WTC11 (cell line): ENCODE measurements at regions not wholly inside any gene's neighbourhood (a gene's known extent, or its start where the extent isn't known, plus 50 kb on each side); places are given as distances from the start of the nearest gene placed in this dataset.

Experiments used
- ATAC-seq: fragments of 200-7000 bp; cut with Tn5 transposase; 2 replicates; pipeline ENCODE4 v1.10.0; 2021; ENCODE audit warnings: mild to moderate bottlenecking, moderate library complexity
- CTCF ChIA-PET: fragments of 300-600 bp; sonication (Branson Sonifier 250); formaldehyde crosslinking; loops from one replicate; lab custom pipeline; 2021; ENCODE audit warnings: antibody characterized with exemption; lab: Charles Lee
- POLR2A ChIA-PET: fragments of 350-600 bp; sonication (Branson Sonifier 250); formaldehyde crosslinking; loops from one replicate; lab custom pipeline; 2021; ENCODE audit warnings: antibody characterized with exemption; lab: Charles Lee
- DNase-seq: peaks from one replicate; pipeline ENCODE4 v3.0.0; 2021; ENCODE audit warnings: low spot score
- H3K27ac Mint-ChIP-seq: 2 replicates; pipeline ENCODE4 v1.8.0; 2021; ENCODE audit warnings: mixed read lengths
- H3K27me3 Mint-ChIP-seq: 2 replicates; pipeline ENCODE4 v1.8.0; 2021; ENCODE audit warnings: low read depth, mild to moderate bottlenecking, moderate library complexity, mixed read lengths
- H3K36me3 Mint-ChIP-seq: 2 replicates; pipeline ENCODE4 v1.8.0; 2021; ENCODE audit warnings: mixed read lengths
- H3K4me1 Mint-ChIP-seq: 2 replicates; pipeline ENCODE4 v1.8.0; 2022; ENCODE audit warnings: mixed read lengths
- H3K4me3 Mint-ChIP-seq: 2 replicates; pipeline ENCODE4 v1.8.0; 2021; ENCODE audit warnings: mild to moderate bottlenecking, moderate library complexity, mixed read lengths
- H3K9me3 Mint-ChIP-seq: 2 replicates; pipeline ENCODE4 v1.8.0; 2021; ENCODE audit warnings: mixed read lengths
- ESRRA ChIP-seq: sonication (generic); formaldehyde crosslinking; IDR thresholded peaks from 2 replicates; pipeline ENCODE4 v1.8.1; 2022; ENCODE audit warnings: mild to moderate bottlenecking, missing genetic modification reagents, borderline replicate concordance
- FOXJ3 ChIP-seq: sonication (generic); formaldehyde crosslinking; IDR thresholded peaks from 2 replicates; pipeline ENCODE4 v1.9.0; 2021; ENCODE audit warnings: missing genetic modification reagents, mild to moderate bottlenecking, borderline replicate concordance
- FOXP1 ChIP-seq: sonication (generic); formaldehyde crosslinking; IDR thresholded peaks from 2 replicates; pipeline ENCODE4 v1.8.0; 2022; ENCODE audit warnings: missing genetic modification reagents, mild to moderate bottlenecking, moderate library complexity, borderline replicate concordance
- GABPB1 ChIP-seq: sonication (generic); formaldehyde crosslinking; IDR thresholded peaks from 2 replicates; pipeline ENCODE4 v1.8.1; 2023; ENCODE audit warnings: mild to moderate bottlenecking, missing genetic modification reagents
- HMGA2 ChIP-seq: fragments of 250-450 bp; sonication (Bioruptor Pico); IDR thresholded peaks from 2 replicates; pipeline ENCODE4 v1.4.0; 2021; ENCODE audit warnings: mild to moderate bottlenecking, moderate library complexity
- NR2C2 ChIP-seq: sonication (generic); formaldehyde crosslinking; IDR thresholded peaks from 2 replicates; pipeline ENCODE4 v1.8.0; 2022; ENCODE audit warnings: mild to moderate bottlenecking, missing genetic modification reagents
- ZNF219 ChIP-seq: sonication (generic); formaldehyde crosslinking; IDR thresholded peaks from 2 replicates; pipeline ENCODE4 v1.8.0; 2023; ENCODE audit warnings: missing genetic modification reagents, mild to moderate bottlenecking, borderline replicate concordance
- TF ChIP-seq, protein P1 (sequence below): sonication (generic); formaldehyde crosslinking; IDR thresholded peaks from 2 replicates; pipeline ENCODE4 v1.8.1; 2023; ENCODE audit warnings: mild to moderate bottlenecking, missing genetic modification reagents
- TF ChIP-seq, protein P2 (sequence below): fragments of 200-600 bp; IDR thresholded peaks from 2 replicates; pipeline ENCODE4 v1.8.0; 2022; ENCODE audit warnings: antibody characterized with exemption
- TF ChIP-seq, protein P3 (sequence below): sonication (generic); formaldehyde crosslinking; IDR thresholded peaks from 2 replicates; pipeline ENCODE4 v1.8.0; 2022; ENCODE audit warnings: mild to moderate bottlenecking, missing genetic modification reagents
- TF ChIP-seq, protein P4 (sequence below): sonication (generic); formaldehyde crosslinking; IDR thresholded peaks from 2 replicates; pipeline ENCODE4 v1.8.0; 2023; ENCODE audit warnings: missing genetic modification reagents, mild to moderate bottlenecking, borderline replicate concordance
- TF ChIP-seq, protein P5 (sequence below): sonication (generic); formaldehyde crosslinking; IDR thresholded peaks from 2 replicates; pipeline ENCODE4 v1.8.0; 2022; ENCODE audit warnings: mild to moderate bottlenecking, missing genetic modification reagents
- TF ChIP-seq, protein P6 (sequence below): fragments of 250-450 bp; sonication (Bioruptor Pico); IDR thresholded peaks from 2 replicates; pipeline ENCODE4 v1.8.0; 2021; ENCODE audit warnings: mild to moderate bottlenecking
- TF ChIP-seq, protein P7 (sequence below): sonication (generic); formaldehyde crosslinking; IDR thresholded peaks from 2 replicates; pipeline ENCODE4 v1.8.0; 2022; ENCODE audit warnings: mild to moderate bottlenecking, missing genetic modification reagents

DNA sequence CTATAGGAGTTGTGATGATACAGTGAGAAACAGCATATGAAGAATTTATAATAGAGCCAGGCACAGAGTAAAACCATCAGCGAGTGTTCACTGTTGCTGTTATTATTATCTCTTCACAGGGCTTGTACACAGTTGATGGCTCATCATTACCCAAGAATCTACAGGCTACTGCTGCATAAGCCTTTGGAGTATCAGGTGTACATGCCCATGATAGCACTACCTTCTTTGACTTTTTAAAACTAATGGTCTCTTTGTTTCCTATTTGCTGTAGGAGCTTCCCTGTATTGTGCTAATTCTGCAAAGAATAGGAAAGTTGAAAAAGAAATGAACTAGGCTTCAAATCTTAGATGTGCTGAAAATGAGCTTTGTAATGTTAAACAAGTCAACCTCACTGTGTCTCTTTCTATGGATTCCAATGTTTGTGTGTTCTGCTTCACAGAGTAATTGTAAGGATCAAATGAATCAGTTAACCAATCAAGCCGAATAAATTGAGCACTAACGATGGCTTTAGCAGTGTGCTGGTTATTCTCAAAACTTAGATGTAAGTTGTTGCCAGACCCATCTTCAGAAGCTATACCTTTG is 138.8 kb downstream of the TUSC7 start (continued):
- TF ChIP-seq, protein P1, sequence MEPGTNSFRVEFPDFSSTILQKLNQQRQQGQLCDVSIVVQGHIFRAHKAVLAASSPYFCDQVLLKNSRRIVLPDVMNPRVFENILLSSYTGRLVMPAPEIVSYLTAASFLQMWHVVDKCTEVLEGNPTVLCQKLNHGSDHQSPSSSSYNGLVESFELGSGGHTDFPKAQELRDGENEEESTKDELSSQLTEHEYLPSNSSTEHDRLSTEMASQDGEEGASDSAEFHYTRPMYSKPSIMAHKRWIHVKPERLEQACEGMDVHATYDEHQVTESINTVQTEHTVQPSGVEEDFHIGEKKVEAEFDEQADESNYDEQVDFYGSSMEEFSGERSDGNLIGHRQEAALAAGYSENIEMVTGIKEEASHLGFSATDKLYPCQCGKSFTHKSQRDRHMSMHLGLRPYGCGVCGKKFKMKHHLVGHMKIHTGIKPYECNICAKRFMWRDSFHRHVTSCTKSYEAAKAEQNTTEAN (CRISPR knock-in tag), result no peak
- TF ChIP-seq, protein P2, sequence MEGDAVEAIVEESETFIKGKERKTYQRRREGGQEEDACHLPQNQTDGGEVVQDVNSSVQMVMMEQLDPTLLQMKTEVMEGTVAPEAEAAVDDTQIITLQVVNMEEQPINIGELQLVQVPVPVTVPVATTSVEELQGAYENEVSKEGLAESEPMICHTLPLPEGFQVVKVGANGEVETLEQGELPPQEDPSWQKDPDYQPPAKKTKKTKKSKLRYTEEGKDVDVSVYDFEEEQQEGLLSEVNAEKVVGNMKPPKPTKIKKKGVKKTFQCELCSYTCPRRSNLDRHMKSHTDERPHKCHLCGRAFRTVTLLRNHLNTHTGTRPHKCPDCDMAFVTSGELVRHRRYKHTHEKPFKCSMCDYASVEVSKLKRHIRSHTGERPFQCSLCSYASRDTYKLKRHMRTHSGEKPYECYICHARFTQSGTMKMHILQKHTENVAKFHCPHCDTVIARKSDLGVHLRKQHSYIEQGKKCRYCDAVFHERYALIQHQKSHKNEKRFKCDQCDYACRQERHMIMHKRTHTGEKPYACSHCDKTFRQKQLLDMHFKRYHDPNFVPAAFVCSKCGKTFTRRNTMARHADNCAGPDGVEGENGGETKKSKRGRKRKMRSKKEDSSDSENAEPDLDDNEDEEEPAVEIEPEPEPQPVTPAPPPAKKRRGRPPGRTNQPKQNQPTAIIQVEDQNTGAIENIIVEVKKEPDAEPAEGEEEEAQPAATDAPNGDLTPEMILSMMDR, result no peak

DNA sequence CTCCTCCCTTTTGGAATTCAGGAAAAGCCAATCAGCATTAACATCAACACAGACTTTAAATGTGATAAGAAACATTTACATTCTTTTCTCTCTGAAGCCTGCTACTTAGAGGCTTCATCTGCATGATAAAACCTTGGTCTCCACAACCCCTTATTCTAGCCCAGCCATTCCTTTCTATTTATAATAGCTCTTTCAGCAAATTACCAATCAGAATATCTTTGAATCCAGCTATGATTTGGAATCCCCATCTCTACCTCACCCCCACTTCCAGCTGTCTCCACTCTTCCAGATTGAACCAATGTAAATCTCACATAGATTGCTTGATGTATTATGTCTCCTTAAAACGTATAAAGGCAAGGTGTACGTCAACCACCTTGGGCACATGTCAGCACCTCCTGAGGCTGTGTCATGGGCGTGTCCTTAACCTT is 139.7 kb downstream of the TUSC7 start:
- no peak for DNase-seq
- Mint-ChIP-seq H3K4me3 (peak overlapping the region; percentile 20; the same call in 1 of the 2 replicates), H3K27me3 (peaks cover 10% of the 10 kb centered on the region)
- CTCF ChIA-PET, result interaction anchor here (3.6 kb wide), 1 partner anchor 79 kb away, joined by 20 read pairs; no protein-coding TSS in a partner anchor
- TF ChIP-seq HMGA2 (CRISPR knock-in tag), result no peak
- TF ChIP-seq, protein P3, sequence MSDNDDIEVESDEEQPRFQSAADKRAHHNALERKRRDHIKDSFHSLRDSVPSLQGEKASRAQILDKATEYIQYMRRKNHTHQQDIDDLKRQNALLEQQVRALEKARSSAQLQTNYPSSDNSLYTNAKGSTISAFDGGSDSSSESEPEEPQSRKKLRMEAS (CRISPR knock-in tag), result 0 out of 2 replicates have a peak, but pooled peaks have one; percentile 19
- TF ChIP-seq, all 79 proteins: peak for 1
- peaks cover 29% of the 10 kb centered on the region for H3K9me3 Mint-ChIP-seq
- peaks cover 60% of the 10 kb centered on the region for H3K4me1 Mint-ChIP-seq
- H3K27ac Mint-ChIP-seq, result peak overlapping the region; percentile 93
- POLR2A ChIA-PET, result no interaction called here
- H3K36me3 Mint-ChIP-seq, result peaks cover 25% of the 10 kb centered on the region
- ATAC-seq, result peak; percentile 82

DNA sequence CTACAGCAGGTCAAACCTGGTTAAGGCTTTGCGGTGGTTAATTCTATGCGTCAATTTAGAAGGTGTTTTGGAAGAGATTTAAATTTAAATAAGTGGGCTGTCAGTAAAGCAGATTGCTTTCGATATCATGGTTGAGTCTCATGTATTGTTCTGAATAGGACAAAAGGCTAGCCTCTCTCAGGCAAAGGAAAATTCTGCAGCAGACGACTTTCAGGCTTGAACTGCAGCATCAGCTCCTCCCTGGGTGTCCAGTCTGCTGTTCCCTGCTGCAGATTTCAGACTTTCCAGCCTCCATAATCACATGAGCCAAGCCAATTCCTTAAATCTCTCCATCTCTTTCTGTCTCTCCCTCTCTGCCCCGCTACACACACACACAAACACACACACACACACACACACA is 143.2 kb downstream of the TUSC7 start:
- DNase-seq (no peak), ATAC-seq (no peak)
- TF ChIP-seq ESRRA (no peak), FOXP1 (CRISPR knock-in tag) (no peak), ZNF219 (CRISPR knock-in tag) (no peak), NR2C2 (CRISPR knock-in tag) (no peak), FOXJ3 (CRISPR knock-in tag) (no peak), GABPB1 (no peak)
- TF ChIP-seq, protein P4, sequence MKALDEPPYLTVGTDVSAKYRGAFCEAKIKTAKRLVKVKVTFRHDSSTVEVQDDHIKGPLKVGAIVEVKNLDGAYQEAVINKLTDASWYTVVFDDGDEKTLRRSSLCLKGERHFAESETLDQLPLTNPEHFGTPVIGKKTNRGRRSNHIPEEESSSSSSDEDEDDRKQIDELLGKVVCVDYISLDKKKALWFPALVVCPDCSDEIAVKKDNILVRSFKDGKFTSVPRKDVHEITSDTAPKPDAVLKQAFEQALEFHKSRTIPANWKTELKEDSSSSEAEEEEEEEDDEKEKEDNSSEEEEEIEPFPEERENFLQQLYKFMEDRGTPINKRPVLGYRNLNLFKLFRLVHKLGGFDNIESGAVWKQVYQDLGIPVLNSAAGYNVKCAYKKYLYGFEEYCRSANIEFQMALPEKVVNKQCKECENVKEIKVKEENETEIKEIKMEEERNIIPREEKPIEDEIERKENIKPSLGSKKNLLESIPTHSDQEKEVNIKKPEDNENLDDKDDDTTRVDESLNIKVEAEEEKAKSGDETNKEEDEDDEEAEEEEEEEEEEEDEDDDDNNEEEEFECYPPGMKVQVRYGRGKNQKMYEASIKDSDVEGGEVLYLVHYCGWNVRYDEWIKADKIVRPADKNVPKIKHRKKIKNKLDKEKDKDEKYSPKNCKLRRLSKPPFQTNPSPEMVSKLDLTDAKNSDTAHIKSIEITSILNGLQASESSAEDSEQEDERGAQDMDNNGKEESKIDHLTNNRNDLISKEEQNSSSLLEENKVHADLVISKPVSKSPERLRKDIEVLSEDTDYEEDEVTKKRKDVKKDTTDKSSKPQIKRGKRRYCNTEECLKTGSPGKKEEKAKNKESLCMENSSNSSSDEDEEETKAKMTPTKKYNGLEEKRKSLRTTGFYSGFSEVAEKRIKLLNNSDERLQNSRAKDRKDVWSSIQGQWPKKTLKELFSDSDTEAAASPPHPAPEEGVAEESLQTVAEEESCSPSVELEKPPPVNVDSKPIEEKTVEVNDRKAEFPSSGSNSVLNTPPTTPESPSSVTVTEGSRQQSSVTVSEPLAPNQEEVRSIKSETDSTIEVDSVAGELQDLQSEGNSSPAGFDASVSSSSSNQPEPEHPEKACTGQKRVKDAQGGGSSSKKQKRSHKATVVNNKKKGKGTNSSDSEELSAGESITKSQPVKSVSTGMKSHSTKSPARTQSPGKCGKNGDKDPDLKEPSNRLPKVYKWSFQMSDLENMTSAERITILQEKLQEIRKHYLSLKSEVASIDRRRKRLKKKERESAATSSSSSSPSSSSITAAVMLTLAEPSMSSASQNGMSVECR (CRISPR knock-in tag), result no peak
- TF ChIP-seq, protein P1 (CRISPR knock-in tag), result no peak
- TF ChIP-seq, protein P5, sequence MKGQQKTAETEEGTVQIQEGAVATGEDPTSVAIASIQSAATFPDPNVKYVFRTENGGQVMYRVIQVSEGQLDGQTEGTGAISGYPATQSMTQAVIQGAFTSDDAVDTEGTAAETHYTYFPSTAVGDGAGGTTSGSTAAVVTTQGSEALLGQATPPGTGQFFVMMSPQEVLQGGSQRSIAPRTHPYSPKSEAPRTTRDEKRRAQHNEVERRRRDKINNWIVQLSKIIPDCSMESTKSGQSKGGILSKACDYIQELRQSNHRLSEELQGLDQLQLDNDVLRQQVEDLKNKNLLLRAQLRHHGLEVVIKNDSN (CRISPR knock-in tag), result no peak
- TF ChIP-seq, protein P6, sequence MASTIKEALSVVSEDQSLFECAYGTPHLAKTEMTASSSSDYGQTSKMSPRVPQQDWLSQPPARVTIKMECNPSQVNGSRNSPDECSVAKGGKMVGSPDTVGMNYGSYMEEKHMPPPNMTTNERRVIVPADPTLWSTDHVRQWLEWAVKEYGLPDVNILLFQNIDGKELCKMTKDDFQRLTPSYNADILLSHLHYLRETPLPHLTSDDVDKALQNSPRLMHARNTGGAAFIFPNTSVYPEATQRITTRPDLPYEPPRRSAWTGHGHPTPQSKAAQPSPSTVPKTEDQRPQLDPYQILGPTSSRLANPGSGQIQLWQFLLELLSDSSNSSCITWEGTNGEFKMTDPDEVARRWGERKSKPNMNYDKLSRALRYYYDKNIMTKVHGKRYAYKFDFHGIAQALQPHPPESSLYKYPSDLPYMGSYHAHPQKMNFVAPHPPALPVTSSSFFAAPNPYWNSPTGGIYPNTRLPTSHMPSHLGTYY (CRISPR knock-in tag), result no peak
- TF ChIP-seq, protein P2, result no peak
- TF ChIP-seq, protein P7, sequence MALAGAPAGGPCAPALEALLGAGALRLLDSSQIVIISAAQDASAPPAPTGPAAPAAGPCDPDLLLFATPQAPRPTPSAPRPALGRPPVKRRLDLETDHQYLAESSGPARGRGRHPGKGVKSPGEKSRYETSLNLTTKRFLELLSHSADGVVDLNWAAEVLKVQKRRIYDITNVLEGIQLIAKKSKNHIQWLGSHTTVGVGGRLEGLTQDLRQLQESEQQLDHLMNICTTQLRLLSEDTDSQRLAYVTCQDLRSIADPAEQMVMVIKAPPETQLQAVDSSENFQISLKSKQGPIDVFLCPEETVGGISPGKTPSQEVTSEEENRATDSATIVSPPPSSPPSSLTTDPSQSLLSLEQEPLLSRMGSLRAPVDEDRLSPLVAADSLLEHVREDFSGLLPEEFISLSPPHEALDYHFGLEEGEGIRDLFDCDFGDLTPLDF (CRISPR knock-in tag), result no peak
- Mint-ChIP-seq H3K4me3 (no peak overlapping the region), H3K9me3 (peaks cover 21% of the 10 kb centered on the region), H3K36me3 (peaks cover 21% of the 10 kb centered on the region), H3K27ac (no peak overlapping the region), H3K4me1 (peaks cover 49% of the 10 kb centered on the region), H3K27me3 (peaks cover 10% of the 10 kb centered on the region)
- ChIA-PET POLR2A (no interaction called here), CTCF (no interaction called here)
